Endothelial cell (in vitro differentiated cells): ENCODE measurements at regions not wholly inside any gene's neighbourhood (a gene's known extent, or its start where the extent isn't known, plus 50 kb on each side); places are given as distances from the start of the nearest gene placed in this dataset.

ENCODE experiments used
- DNase-seq: peaks from one replicate; pipeline ENCODE4 v3.0.0; 2021; ENCODE audit warnings: low spot score
- H3K27ac Mint-ChIP-seq: one replicate; pipeline ENCODE4 v1.8.0; 2021; ENCODE audit warnings: mixed read lengths, inconsistent platforms; ENCODE audit not compliant: unreplicated experiment
- H3K27me3 Mint-ChIP-seq: one replicate; pipeline ENCODE4 v1.8.0; 2021; ENCODE audit warnings: mild to moderate bottlenecking, moderate library complexity, mixed read lengths, inconsistent platforms; ENCODE audit not compliant: unreplicated experiment
- H3K36me3 Mint-ChIP-seq: one replicate; pipeline ENCODE4 v1.8.0; 2021; ENCODE audit warnings: mild to moderate bottlenecking, low read depth, mixed read lengths, inconsistent platforms; ENCODE audit not compliant: unreplicated experiment
- H3K4me1 Mint-ChIP-seq: one replicate; pipeline ENCODE4 v1.8.0; 2021; ENCODE audit warnings: mild to moderate bottlenecking, mixed read lengths, inconsistent platforms; ENCODE audit not compliant: unreplicated experiment
- H3K4me3 Mint-ChIP-seq: one replicate; pipeline ENCODE4 v1.8.0; 2021; ENCODE audit warnings: mild to moderate bottlenecking, mixed read lengths, inconsistent platforms; ENCODE audit not compliant: unreplicated experiment
- H3K9me3 Mint-ChIP-seq: one replicate; pipeline ENCODE4 v1.8.0; 2021; ENCODE audit warnings: mixed read lengths, inconsistent platforms; ENCODE audit not compliant: unreplicated experiment
- TF ChIP-seq, protein P1 (sequence below): fragments of 200-600 bp; sonication (generic); IDR thresholded peaks from one replicate; pipeline ENCODE4 v1.5.0; 2021; ENCODE audit warnings: antibody characterized with exemption; ENCODE audit not compliant: unreplicated experiment

DNA sequence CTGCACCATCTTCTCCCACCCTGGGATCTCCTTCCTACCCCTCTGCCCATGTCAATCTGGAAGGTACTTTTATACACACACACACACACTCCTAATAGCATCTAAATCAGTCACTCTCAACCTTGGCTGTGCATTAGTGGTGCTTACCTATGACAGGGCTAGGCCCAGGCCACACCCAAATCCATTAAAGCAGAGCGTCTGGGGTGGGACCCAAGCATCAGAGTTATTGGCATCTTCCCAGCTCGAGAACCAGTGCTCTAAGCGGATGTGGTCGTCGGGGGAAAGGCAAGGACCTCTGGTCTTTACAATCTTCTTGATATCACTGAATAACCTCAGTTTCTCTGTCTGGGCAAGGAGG lies 194.6 kb downstream of the TRIM29 start:
- no peak for DNase-seq

DNA sequence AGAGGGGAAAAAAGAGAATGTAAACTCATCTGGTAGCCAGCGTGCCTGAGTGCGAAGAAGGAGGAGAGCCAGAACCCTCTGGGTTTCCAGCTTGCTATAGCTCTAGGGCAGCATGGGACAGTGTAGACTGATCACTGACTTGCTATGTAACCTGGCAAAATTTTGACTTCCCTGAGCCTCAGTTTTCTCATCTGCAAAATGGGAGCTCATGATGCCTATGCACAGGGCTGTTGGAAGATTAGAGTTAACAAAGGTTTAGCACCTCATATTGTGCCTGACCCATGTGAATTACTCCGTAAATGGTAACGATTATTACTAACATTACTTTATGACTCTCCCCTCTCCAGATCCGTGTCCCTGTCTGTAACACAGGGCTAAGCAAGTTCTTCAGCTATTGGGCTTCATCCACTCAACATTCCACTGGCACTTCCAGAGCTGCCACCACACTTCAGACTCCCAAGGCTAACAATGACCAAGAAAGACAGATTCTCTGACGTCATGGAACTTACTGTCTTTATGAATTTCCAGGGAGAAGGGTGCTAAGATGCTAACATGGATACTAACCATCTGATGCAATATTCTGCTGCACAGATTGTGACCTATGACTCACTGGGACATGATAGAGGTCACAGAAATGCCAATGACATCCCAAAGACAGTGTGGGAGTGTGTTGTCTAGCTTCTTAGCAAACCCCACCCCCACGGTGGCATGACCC lies 195.2 kb downstream of the TRIM29 start:
- peaks cover 5% of the 10 kb centered on the region for H3K27me3 Mint-ChIP-seq
- TF ChIP-seq, protein P1, sequence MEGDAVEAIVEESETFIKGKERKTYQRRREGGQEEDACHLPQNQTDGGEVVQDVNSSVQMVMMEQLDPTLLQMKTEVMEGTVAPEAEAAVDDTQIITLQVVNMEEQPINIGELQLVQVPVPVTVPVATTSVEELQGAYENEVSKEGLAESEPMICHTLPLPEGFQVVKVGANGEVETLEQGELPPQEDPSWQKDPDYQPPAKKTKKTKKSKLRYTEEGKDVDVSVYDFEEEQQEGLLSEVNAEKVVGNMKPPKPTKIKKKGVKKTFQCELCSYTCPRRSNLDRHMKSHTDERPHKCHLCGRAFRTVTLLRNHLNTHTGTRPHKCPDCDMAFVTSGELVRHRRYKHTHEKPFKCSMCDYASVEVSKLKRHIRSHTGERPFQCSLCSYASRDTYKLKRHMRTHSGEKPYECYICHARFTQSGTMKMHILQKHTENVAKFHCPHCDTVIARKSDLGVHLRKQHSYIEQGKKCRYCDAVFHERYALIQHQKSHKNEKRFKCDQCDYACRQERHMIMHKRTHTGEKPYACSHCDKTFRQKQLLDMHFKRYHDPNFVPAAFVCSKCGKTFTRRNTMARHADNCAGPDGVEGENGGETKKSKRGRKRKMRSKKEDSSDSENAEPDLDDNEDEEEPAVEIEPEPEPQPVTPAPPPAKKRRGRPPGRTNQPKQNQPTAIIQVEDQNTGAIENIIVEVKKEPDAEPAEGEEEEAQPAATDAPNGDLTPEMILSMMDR, result no peak
- no peaks in the 10 kb centered on the region for H3K9me3 Mint-ChIP-seq
- DNase-seq, result no peak
- no peaks in the 10 kb centered on the region for H3K36me3 Mint-ChIP-seq
- no peaks in the 10 kb centered on the region for H3K4me1 Mint-ChIP-seq
- no peak overlapping the region for H3K27ac Mint-ChIP-seq
- no peak overlapping the region for H3K4me3 Mint-ChIP-seq

More for the DNA sequence above, 194.6 kb downstream of the TRIM29 start:
- TF ChIP-seq, protein P1, result no peak
- H3K27ac Mint-ChIP-seq, result no peak overlapping the region
- peaks cover 5% of the 10 kb centered on the region for H3K27me3 Mint-ChIP-seq
- H3K9me3 Mint-ChIP-seq, result no peaks in the 10 kb centered on the region
- H3K36me3 Mint-ChIP-seq, result no peaks in the 10 kb centered on the region
- H3K4me1 Mint-ChIP-seq, result no peaks in the 10 kb centered on the region
- H3K4me3 Mint-ChIP-seq, result no peak overlapping the region

DNA sequence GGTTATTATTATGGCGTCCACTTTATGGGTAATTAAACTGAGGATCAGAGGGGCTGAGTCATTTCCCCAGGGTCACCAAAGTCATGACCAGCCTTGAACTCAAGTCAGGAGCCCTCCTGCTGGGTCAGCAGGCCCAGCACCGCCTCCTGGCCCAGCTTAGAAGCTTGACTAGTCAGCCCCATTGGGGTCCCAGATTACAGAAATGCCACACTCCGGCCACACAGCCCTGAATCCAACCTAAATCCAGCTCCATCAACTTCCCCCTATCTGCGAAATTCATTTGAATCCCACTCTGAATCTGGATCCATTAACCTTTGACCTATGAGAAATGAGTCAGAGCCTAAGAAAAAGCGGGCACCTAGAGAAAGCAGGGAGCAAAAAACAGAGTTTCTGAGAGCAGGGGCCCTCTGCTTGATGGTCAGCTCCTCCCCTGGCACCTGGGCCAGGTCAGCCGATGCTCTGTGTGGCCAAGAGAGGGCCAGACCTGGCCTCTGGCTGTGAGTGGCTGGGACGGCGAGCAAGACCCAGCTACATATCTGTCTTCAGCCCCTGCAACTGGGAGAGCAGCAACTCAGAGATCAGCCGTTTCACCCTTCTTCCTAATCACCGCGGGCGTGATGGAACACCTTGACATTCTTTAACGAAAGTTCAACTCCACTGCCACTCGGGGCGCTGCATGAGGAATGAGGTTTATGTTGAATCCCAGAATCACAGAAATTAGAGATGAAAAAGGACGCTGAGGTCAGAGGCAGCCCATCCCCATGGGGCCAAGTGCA lies 196.1 kb downstream of the TRIM29 start:
- no peak for DNase-seq
- Mint-ChIP-seq H3K36me3 (no peaks in the 10 kb centered on the region), H3K27me3 (peaks cover 3% of the 10 kb centered on the region), H3K27ac (no peak overlapping the region), H3K4me1 (no peaks in the 10 kb centered on the region), H3K4me3 (no peak overlapping the region), H3K9me3 (no peaks in the 10 kb centered on the region)
- TF ChIP-seq, protein P1, result no peak

DNA sequence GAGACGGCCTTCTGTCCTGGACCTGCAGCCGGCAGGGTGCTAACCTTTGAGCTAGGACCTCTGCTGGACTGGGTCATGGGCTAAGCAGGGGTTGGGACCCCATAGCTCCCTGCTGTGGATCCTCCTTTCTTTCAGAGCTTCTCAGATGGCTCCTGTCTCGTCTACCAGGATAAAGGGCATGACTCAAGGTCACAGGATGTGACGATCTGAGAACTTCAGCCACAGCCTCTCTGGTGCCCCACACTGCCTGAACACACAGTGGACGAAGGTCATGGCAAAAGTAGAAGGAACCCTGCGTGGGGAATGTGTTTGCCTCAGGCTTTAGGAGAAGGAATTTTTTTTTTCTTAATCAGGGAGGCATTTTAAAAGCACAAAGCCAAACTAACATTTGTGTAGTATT lies 196.7 kb downstream of the TRIM29 start:
- H3K27me3 Mint-ChIP-seq, result peaks cover 3% of the 10 kb centered on the region
- TF ChIP-seq, protein P1, result no peak
- no peak overlapping the region for H3K27ac Mint-ChIP-seq
- no peak overlapping the region for H3K4me3 Mint-ChIP-seq
- no peaks in the 10 kb centered on the region for H3K36me3 Mint-ChIP-seq
- no peaks in the 10 kb centered on the region for H3K9me3 Mint-ChIP-seq
- H3K4me1 Mint-ChIP-seq, result no peaks in the 10 kb centered on the region
- DNase-seq, result no peak

DNA sequence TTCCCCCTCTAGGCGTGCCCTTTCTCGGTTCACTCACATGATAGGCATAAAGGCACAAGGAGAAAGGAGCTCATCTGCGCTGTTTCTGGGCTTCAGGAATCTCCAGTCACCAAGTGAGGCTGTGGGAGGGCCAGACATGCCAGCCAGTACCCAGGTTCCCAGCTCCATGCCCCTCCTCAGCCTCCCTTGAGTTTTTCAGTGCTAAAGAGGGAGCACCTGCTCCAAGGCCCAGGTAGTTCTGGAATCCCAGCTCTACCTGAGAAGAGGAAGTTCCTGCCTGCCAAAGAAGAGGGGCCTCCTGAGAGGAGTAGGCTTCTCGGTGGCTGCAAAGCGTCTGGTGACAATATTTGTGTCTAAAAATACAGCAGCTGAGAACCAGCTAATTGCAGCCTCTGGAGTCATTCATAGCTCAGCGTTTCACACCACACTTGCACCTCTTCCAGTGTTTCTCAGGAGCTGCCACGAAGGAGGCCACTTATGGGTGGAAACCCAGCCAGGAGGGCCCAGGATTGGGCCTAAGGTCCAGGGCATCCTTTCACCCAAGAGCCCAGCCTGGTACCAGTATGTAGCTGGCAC lies 197.4 kb downstream of the TRIM29 start:
- TF ChIP-seq, protein P1, result no peak
- Mint-ChIP-seq H3K4me3 (no peak overlapping the region), H3K4me1 (no peaks in the 10 kb centered on the region), H3K9me3 (no peaks in the 10 kb centered on the region), H3K36me3 (no peaks in the 10 kb centered on the region), H3K27ac (no peak overlapping the region), H3K27me3 (peaks cover 3% of the 10 kb centered on the region)
- DNase-seq, result no peak
